GM23248 (cell line): ENCODE measurements at regions not wholly inside any gene's neighbourhood (a gene's known extent, or its start where the extent isn't known, plus 50 kb on each side); places are given as distances from the start of the nearest gene placed in this dataset.

Experiments used
- EZH2 ChIP-seq: fragments of 200-600 bp; sonication (generic); IDR thresholded peaks from 2 replicates; pipeline ENCODE4 v1.6.1; 2018; ENCODE audit warnings: antibody characterized with exemption, mild to moderate bottlenecking; ENCODE audit not compliant: insufficient read depth, poor library complexity, severe bottlenecking
- EZH2phosphoT487 ChIP-seq: fragments of 200-600 bp; sonication (generic); IDR thresholded peaks from 2 replicates; pipeline ENCODE4 v1.6.1; 2018; ENCODE audit warnings: antibody characterized with exemption, moderate library complexity, mild to moderate bottlenecking, low read depth; ENCODE audit not compliant: insufficient read depth

GRCh38 chr9:18056269-18056992, 417.5 kb upstream of the ADAMTSL1 start:
- TF ChIP-seq EZH2phosphoT487 (no peak), EZH2 (no peak)
